H1 (cell line): ENCODE measurements at regions not wholly inside any gene's neighbourhood (a gene's known extent, or its start where the extent isn't known, plus 50 kb on each side); places are given as distances from the start of the nearest gene placed in this dataset.

ENCODE experiments used
- SAP30 ChIP-seq: fragments of 300-600 bp; sonication (generic); IDR thresholded peaks from 2 replicates; pipeline ENCODE4 v1.7.1; 2012; ENCODE audit warnings: low read length, moderate library complexity, mild to moderate bottlenecking, inconsistent platforms; ENCODE audit not compliant: insufficient read depth, insufficient replicate concordance
- TF ChIP-seq, protein P1 (sequence below): IDR thresholded peaks from 2 replicates; pipeline ENCODE4 v1.6.1; 2012; ENCODE audit warnings: inconsistent platforms

GRCh38 chr14:89618811-89619551, 201.9 kb upstream of the FOXN3 start (continued):
- TF ChIP-seq, protein P1, sequence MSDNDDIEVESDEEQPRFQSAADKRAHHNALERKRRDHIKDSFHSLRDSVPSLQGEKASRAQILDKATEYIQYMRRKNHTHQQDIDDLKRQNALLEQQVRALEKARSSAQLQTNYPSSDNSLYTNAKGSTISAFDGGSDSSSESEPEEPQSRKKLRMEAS, result peak; percentile 78; the same call in 1 of the 2 replicates
- TF ChIP-seq SAP30, result no peak
